K562 (cell line): ENCODE measurements at regions not wholly inside any gene's neighbourhood (a gene's known extent, or its start where the extent isn't known, plus 50 kb on each side); places are given as distances from the start of the nearest gene placed in this dataset.

Experiments
- MYNN ChIP-seq, 2 experiments: sonication (generic); formaldehyde crosslinking in 1 of 2; IDR thresholded peaks; 2 replicates each; pipeline versions ENCODE4 v1.5.0 to v1.6.1; 2016 to 2020; ENCODE audit warnings: antibody characterized with exemption in 1 of 2, missing genetic modification reagents in 1 of 2
- STAT5B ChIP-seq: fragments of 250-450 bp; sonication (Bioruptor Pico); IDR thresholded peaks from 2 replicates; pipeline ENCODE4 v1.8.0; 2021; ENCODE audit warnings: mild to moderate bottlenecking, inconsistent platforms
- TF ChIP-seq, protein P1 (sequence below): fragments of 250-450 bp; sonication (Bioruptor Pico); IDR thresholded peaks from 2 replicates; pipeline ENCODE4 v1.4.0; 2020; ENCODE audit warnings: mild to moderate bottlenecking, moderate library complexity
- TF ChIP-seq, protein P2 (sequence below), 3 experiments: IDR thresholded peaks in 2 of 3; conservative IDR thresholded peaks in 1 of 3; 2 replicates each; pipeline ENCODE4 v1.5.1; 2011 to 2012; ENCODE audit warnings: low read length in 3 of 3, mild to moderate bottlenecking in 3 of 3, control low read depth in 2 of 3, improper control_type of control experiment in 1 of 3, inconsistent platforms in 1 of 3, low read depth in 1 of 3, mixed read lengths in 1 of 3, moderate library complexity in 1 of 3; ENCODE audit not compliant: insufficient read depth in 2 of 3

DNA sequence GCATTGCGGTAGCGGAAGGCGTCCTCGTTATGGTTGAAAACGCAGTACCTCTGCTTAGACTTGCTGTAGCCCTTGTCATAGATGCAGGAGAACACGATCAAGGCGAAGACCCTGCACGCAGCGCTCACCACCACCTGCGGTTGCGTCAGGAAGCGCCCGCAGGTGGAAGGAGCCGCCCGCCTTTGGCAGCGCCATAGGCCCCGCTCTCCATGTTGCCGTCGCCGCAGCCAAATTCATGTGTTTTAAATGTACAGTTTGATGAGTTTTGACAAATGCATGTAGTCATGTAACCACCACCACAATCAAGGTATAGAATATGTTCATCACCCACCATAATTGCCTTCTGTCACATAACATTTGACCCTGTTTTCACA is 84.9 kb upstream of the CEP78 start:
- no peak for TF ChIP-seq STAT5B (CRISPR knock-in tag)
- TF ChIP-seq, protein P1, sequence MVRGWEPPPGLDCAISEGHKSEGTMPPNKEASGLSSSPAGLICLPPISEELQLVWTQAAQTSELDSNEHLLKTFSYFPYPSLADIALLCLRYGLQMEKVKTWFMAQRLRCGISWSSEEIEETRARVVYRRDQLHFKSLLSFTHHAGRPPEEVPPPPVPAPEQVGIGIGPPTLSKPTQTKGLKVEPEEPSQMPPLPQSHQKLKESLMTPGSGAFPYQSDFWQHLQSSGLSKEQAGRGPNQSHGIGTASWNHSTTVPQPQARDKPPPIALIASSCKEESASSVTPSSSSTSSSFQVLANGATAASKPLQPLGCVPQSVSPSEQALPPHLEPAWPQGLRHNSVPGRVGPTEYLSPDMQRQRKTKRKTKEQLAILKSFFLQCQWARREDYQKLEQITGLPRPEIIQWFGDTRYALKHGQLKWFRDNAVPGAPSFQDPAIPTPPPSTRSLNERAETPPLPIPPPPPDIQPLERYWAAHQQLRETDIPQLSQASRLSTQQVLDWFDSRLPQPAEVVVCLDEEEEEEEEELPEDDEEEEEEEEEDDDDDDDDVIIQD (CRISPR knock-in tag) = no peak
- no peak for TF ChIP-seq MYNN (IDR thresholded peaks at IDR 0.05)
- TF ChIP-seq MYNN (CRISPR knock-in tag; IDR thresholded peaks at IDR 0.05) = no peak
- TF ChIP-seq, protein P2, sequence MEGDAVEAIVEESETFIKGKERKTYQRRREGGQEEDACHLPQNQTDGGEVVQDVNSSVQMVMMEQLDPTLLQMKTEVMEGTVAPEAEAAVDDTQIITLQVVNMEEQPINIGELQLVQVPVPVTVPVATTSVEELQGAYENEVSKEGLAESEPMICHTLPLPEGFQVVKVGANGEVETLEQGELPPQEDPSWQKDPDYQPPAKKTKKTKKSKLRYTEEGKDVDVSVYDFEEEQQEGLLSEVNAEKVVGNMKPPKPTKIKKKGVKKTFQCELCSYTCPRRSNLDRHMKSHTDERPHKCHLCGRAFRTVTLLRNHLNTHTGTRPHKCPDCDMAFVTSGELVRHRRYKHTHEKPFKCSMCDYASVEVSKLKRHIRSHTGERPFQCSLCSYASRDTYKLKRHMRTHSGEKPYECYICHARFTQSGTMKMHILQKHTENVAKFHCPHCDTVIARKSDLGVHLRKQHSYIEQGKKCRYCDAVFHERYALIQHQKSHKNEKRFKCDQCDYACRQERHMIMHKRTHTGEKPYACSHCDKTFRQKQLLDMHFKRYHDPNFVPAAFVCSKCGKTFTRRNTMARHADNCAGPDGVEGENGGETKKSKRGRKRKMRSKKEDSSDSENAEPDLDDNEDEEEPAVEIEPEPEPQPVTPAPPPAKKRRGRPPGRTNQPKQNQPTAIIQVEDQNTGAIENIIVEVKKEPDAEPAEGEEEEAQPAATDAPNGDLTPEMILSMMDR (IDR thresholded peaks at IDR 0.05 in 2 of 3, conservative IDR thresholded peaks at IDR 0.05 in 1 of 3; ENCODE audit: insufficient read depth in 2 of 3, low read depth in 1 of 3, low read length in 3 of 3) = no peak
